H1 (cell line): ENCODE measurements at regions not wholly inside any gene's neighbourhood (a gene's known extent, or its start where the extent isn't known, plus 50 kb on each side); places are given as distances from the start of the nearest gene placed in this dataset.

Experiments
- CTCF ChIA-PET: fragments of 300-600 bp; sonication (Branson Sonifier 250); formaldehyde crosslinking; loops from one replicate; lab custom pipeline; 2021; ENCODE audit not compliant: partially characterized antibody; lab: Charles Lee
- POLR2A ChIA-PET: fragments of 300-600 bp; sonication (Branson Sonifier 250); formaldehyde crosslinking; loops from one replicate; lab custom pipeline; 2021; ENCODE audit warnings: inconsistent platforms; ENCODE audit not compliant: partially characterized antibody; lab: Charles Lee
- DNase-seq, 2 experiments: peaks; one replicate each; pipeline versions ENCODE4 v3.0.0 to v3.0.0-alpha.2; 2010 to 2022; ENCODE audit warnings: low spot score in 2 of 2, low read depth in 1 of 2, mixed read lengths in 1 of 2
- FAIRE-seq: peaks from 2 replicates; lab custom pipeline; 2011; peaks lifted over from hg19 to GRCh38; lab: Jason Lieb, UNC
- H2AFZ ChIP-seq: 2 replicates; pipeline ENCODE4 v1.8.1; 2012; ENCODE audit warnings: low read length, inconsistent platforms
- H2AK5ac ChIP-seq: 2 replicates; pipeline ENCODE4 v1.6.1; 2013; ENCODE audit warnings: low read depth, low read length
- H2BK120ac ChIP-seq: replicated peaks from 2 replicates; pipeline ENCODE3; 2013; ENCODE audit warnings: low read depth, low read length, inconsistent platforms
- H2BK12ac ChIP-seq: 2 replicates; pipeline ENCODE4 v1.6.1; 2013; ENCODE audit warnings: low read depth, low read length
- H2BK15ac ChIP-seq: 2 replicates; pipeline ENCODE4 v1.6.1; 2013; ENCODE audit warnings: low read length
- H2BK20ac ChIP-seq: 2 replicates; pipeline ENCODE4 v1.6.1; 2013; ENCODE audit warnings: low read length
- H2BK5ac ChIP-seq: 2 replicates; pipeline ENCODE4 v1.6.1; 2013; ENCODE audit warnings: low read depth, low read length
- H3K14ac ChIP-seq: 2 replicates; pipeline ENCODE4 v1.6.1; 2013; ENCODE audit warnings: inconsistent platforms; ENCODE audit not compliant: insufficient read length
- H3K18ac ChIP-seq: 2 replicates; pipeline ENCODE4 v1.6.1; 2013; ENCODE audit warnings: low read length; ENCODE audit errors: extremely low read depth
- H3K23ac ChIP-seq: 2 replicates; pipeline ENCODE4 v1.6.1; 2013; ENCODE audit warnings: inconsistent platforms; ENCODE audit not compliant: insufficient read length
- H3K23me2 ChIP-seq: 2 replicates; pipeline ENCODE4 v1.6.1; 2013; ENCODE audit warnings: low read depth, low read length
- H3K27ac ChIP-seq: 2 replicates; pipeline ENCODE4 v1.6.1; 2011; ENCODE audit warnings: low read depth, low read length, inconsistent platforms
- H3K27me3 ChIP-seq, 4 experiments: replicated peaks in 1 of 4; 1 replicate in 1 of 4; 2 replicates in 3 of 4; pipeline versions ENCODE4 v1.6.1 to v1.8.1; 2011 to 2013; ENCODE audit warnings: low read length in 3 of 4, mild to moderate bottlenecking in 3 of 4, inconsistent platforms in 2 of 4, mixed read lengths in 2 of 4, moderate library complexity in 1 of 4; ENCODE audit not compliant: control insufficient read depth in 3 of 4, insufficient read depth in 3 of 4; ENCODE audit errors: extremely low read depth in 1 of 4
- H3K36me3 ChIP-seq, 4 experiments: 2 replicates each; pipeline versions ENCODE4 v1.6.1 to v1.8.1; 2011 to 2013; ENCODE audit warnings: mild to moderate bottlenecking in 4 of 4, low read length in 3 of 4, moderate library complexity in 2 of 4, control low read depth in 1 of 4, inconsistent platforms in 1 of 4; ENCODE audit not compliant: insufficient read depth in 4 of 4, control insufficient read depth in 2 of 4
- H3K4ac ChIP-seq: replicated peaks from 2 replicates; pipeline ENCODE3; 2013; ENCODE audit warnings: low read length, low read depth, mixed read lengths, inconsistent platforms; ENCODE audit not compliant: insufficient read length
- H3K4me1 ChIP-seq, 4 experiments: replicated peaks in 1 of 4; 1 replicate in 1 of 4; 2 replicates in 3 of 4; pipeline versions ENCODE4 v1.6.1 to v1.8.1; 2011 to 2013; ENCODE audit warnings: low read length in 3 of 4, inconsistent platforms in 2 of 4, mixed read lengths in 1 of 4; ENCODE audit not compliant: insufficient read depth in 4 of 4, control insufficient read depth in 3 of 4
- H3K4me2 ChIP-seq, 2 experiments: 2 replicates each; pipeline versions ENCODE4 v1.6.1 to v1.8.1; 2011 to 2013; ENCODE audit warnings: low read depth in 2 of 2, low read length in 2 of 2, control low read depth in 1 of 2, inconsistent platforms in 1 of 2, mild to moderate bottlenecking in 1 of 2; ENCODE audit not compliant: insufficient read depth in 1 of 2
- H3K4me3 ChIP-seq, 4 experiments: fragments of 200-600, 300-600 bp in 1 of 4; sonication (generic), shearing (Covaris generic), sonication (Bioruptor Twin) in 1 of 4; 2 replicates each; pipeline versions ENCODE4 v1.5.1 to v1.8.1; 2011 to 2016; ENCODE audit warnings: low read length in 4 of 4, low read depth in 3 of 4, control low read depth in 2 of 4, inconsistent platforms in 2 of 4, mild to moderate bottlenecking in 2 of 4, mixed read lengths in 1 of 4, moderate library complexity in 1 of 4; ENCODE audit not compliant: insufficient read depth in 2 of 4; ENCODE audit errors: extremely low read depth in 1 of 4
- H3K56ac ChIP-seq: replicated peaks from 2 replicates; pipeline ENCODE3; 2013; ENCODE audit warnings: low read depth, mild to moderate bottlenecking, mixed read lengths, low read length, inconsistent platforms; ENCODE audit not compliant: insufficient read length
- H3K79me1 ChIP-seq: 2 replicates; pipeline ENCODE4 v1.6.1; 2013; ENCODE audit warnings: low read depth, low read length, control low read depth
- H3K79me2 ChIP-seq, 2 experiments: 2 replicates each; pipeline versions ENCODE4 v1.6.1 to v1.8.1; 2012 to 2013; ENCODE audit warnings: low read length in 2 of 2, mild to moderate bottlenecking in 2 of 2, inconsistent platforms in 1 of 2; ENCODE audit not compliant: insufficient read depth in 2 of 2, control insufficient read depth in 1 of 2
- H3K9ac ChIP-seq, 4 experiments: replicated peaks in 1 of 4; 1 replicate in 1 of 4; 2 replicates in 3 of 4; pipeline versions ENCODE4 v1.6.1 to v1.8.1; 2011 to 2013; ENCODE audit warnings: low read depth in 3 of 4, low read length in 3 of 4, control low read depth in 2 of 4, mild to moderate bottlenecking in 2 of 4, moderate library complexity in 2 of 4, inconsistent platforms in 1 of 4; ENCODE audit errors: extremely low read depth in 1 of 4
- H3K9me3 ChIP-seq, 2 experiments: 2 replicates each; pipeline versions ENCODE4 v1.6.1 to v1.8.1; 2012 to 2013; ENCODE audit warnings: mild to moderate bottlenecking in 2 of 2, moderate library complexity in 2 of 2, control low read depth in 1 of 2, inconsistent platforms in 1 of 2, low read depth in 1 of 2, low read length in 1 of 2, mixed read lengths in 1 of 2; ENCODE audit not compliant: insufficient read depth in 2 of 2
- H4K20me1 ChIP-seq, 2 experiments: replicated peaks in 1 of 2; 2 replicates each; pipeline versions ENCODE3 to v1.8.1; 2011 to 2013; ENCODE audit warnings: inconsistent platforms in 2 of 2, low read length in 2 of 2, mild to moderate bottlenecking in 1 of 2; ENCODE audit not compliant: insufficient read depth in 2 of 2, control insufficient read depth in 1 of 2
- H4K5ac ChIP-seq: 2 replicates; pipeline ENCODE4 v1.6.1; 2013; ENCODE audit warnings: low read length, low read depth, mixed read lengths, inconsistent platforms; ENCODE audit not compliant: insufficient read length
- H4K8ac ChIP-seq: 2 replicates; pipeline ENCODE4 v1.8.0; 2013; ENCODE audit warnings: mild to moderate bottlenecking, moderate library complexity, low read length, inconsistent platforms; ENCODE audit not compliant: insufficient read depth; ENCODE audit errors: extremely low read depth
- H4K91ac ChIP-seq: replicated peaks from 2 replicates; pipeline ENCODE3; 2013; ENCODE audit warnings: low read length, mixed read lengths, inconsistent platforms; ENCODE audit not compliant: insufficient read length
- BCL11A ChIP-seq, 2 experiments: IDR thresholded peaks; one replicate each; pipeline ENCODE4 v1.6.1; 2011; ENCODE audit warnings: low read depth in 2 of 2, low read length in 2 of 2, mild to moderate bottlenecking in 2 of 2
- CTBP2 ChIP-seq: IDR thresholded peaks from 2 replicates; pipeline ENCODE4 v1.7.0; 2011; ENCODE audit warnings: borderline replicate concordance, mild to moderate bottlenecking, moderate library complexity, mixed read lengths, low read length; ENCODE audit not compliant: insufficient read depth, insufficient read length
- EP300 ChIP-seq, 2 experiments: IDR thresholded peaks; 1 replicate in 1 of 2; 2 replicates in 1 of 2; pipeline ENCODE4 v1.6.1; 2011 to 2012; ENCODE audit warnings: low read depth in 2 of 2, low read length in 2 of 2, mild to moderate bottlenecking in 2 of 2, borderline replicate concordance in 1 of 2, inconsistent platforms in 1 of 2, moderate library complexity in 1 of 2
- EZH2 ChIP-seq: fragments of 200-600 bp; sonication (generic); IDR thresholded peaks from 2 replicates; pipeline ENCODE4 v1.7.1; 2012; ENCODE audit warnings: low read depth, mild to moderate bottlenecking, moderate library complexity, low read length, inconsistent platforms; ENCODE audit not compliant: severe bottlenecking
- KDM4A ChIP-seq: IDR thresholded peaks from one replicate; pipeline ENCODE4 v1.7.1; 2012; ENCODE audit warnings: low read depth, mild to moderate bottlenecking, moderate library complexity, low read length, inconsistent platforms; ENCODE audit not compliant: severe bottlenecking
- PHF8 ChIP-seq: fragments of 200-600 bp; sonication (generic); conservative IDR thresholded peaks from 2 replicates; pipeline ENCODE4 v1.7.1; 2012; ENCODE audit warnings: low read depth, mild to moderate bottlenecking, inconsistent platforms, low read length, moderate library complexity
- SAP30 ChIP-seq: fragments of 300-600 bp; sonication (generic); IDR thresholded peaks from 2 replicates; pipeline ENCODE4 v1.7.1; 2012; ENCODE audit warnings: low read length, moderate library complexity, mild to moderate bottlenecking, inconsistent platforms; ENCODE audit not compliant: insufficient read depth, insufficient replicate concordance
- SRF ChIP-seq: IDR thresholded peaks from 2 replicates; pipeline ENCODE4 v1.6.1; 2011; ENCODE audit warnings: mild to moderate bottlenecking, low read depth, low read length, moderate library complexity
- TAF7 ChIP-seq: optimal IDR thresholded peaks from 2 replicates; pipeline ENCODE3; 2011; ENCODE audit warnings: low read depth, mild to moderate bottlenecking, inconsistent platforms, low read length, moderate library complexity, borderline replicate concordance
- TBP ChIP-seq: IDR thresholded peaks from 2 replicates; pipeline ENCODE4 v1.6.1; 2011; ENCODE audit warnings: low read depth, low read length, improper control_type of control experiment
- WGBS, 2 experiments: shearing (Covaris generic) in 1 of 2; methylation state at CpG; one replicate each; pipeline versions ENCODE4 v1.1.6 to v1.1.7; 2013 to 2015; ENCODE audit warnings: low lambda C conversion rate in 2 of 2, mixed read lengths in 2 of 2, inconsistent platforms in 1 of 2, low coverage in 1 of 2, missing lambda C conversion rate in 1 of 2; ENCODE audit not compliant: insufficient replicate concordance in 2 of 2, insufficient coverage in 1 of 2, insufficient read length in 1 of 2; ENCODE audit errors: extremely low coverage in 1 of 2, missing lambda C conversion rate in 1 of 2; 5-methylcytosine and 5-hydroxymethylcytosine counted together
- TF ChIP-seq, protein P1 (sequence below): IDR thresholded peaks from 2 replicates; pipeline ENCODE4 v1.6.1; 2012; ENCODE audit warnings: inconsistent platforms

DNA sequence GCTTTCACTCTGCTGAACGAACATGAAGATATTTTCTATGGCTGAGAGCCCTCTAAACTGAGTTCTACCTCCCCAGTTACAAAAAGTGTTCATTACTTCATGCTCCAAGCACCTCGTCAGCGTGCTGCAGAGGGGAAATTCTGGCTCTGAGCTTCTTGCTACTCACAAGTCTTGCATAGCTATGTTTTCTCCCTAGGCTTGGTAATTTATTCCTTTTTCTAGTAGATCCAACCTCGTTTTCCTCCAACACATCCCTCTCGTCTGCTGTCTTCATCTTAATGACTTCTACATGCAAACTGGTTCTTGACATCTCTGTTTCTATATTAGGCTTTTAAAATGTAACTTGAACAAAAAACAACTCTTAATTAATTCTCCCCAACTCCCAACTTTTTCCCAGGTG lies 1034.5 kb downstream of the REEP3 start:
- H3K36me3 ChIP-seq, result no peaks in the 10 kb centered on the region
- H3K79me1 ChIP-seq, result no peaks in the 10 kb centered on the region
- no peak overlapping the region for H2AFZ ChIP-seq
- H3K4ac ChIP-seq, result no peak overlapping the region
- no peak overlapping the region for H2BK120ac ChIP-seq
- no peak overlapping the region for H3K4me2 ChIP-seq
- H2BK5ac ChIP-seq, result no peak overlapping the region
- no peak overlapping the region for H4K5ac ChIP-seq
- 89% methylated on average over 5 of the region's 5 CpGs; no CpG with 5 or more reads in 1 of the 2 experiments for WGBS, 2 experiments
- POLR2A ChIA-PET, result no interaction called here
- no peaks in the 10 kb centered on the region for H3K23me2 ChIP-seq
- CTCF ChIA-PET, result no interaction called here
- H3K56ac ChIP-seq, result no peak overlapping the region
- no peak overlapping the region for H2AK5ac ChIP-seq
- no peak overlapping the region for H3K9ac ChIP-seq
- H3K27ac ChIP-seq, result no peak overlapping the region
- no peaks in the 10 kb centered on the region for H4K20me1 ChIP-seq
- DNase-seq, result no peak
- H3K4me1 ChIP-seq, result no peaks in the 10 kb centered on the region; a peak in 1 of 7 replicates
- H3K9me3 ChIP-seq, result no peaks in the 10 kb centered on the region
- H3K4me3 ChIP-seq, result no peak overlapping the region
- no peak overlapping the region for H2BK15ac ChIP-seq
- no peak overlapping the region for H4K8ac ChIP-seq
- no peak overlapping the region for H2BK12ac ChIP-seq
- H2BK20ac ChIP-seq, result no peak overlapping the region
- H3K23ac ChIP-seq, result no peak overlapping the region
- H3K79me2 ChIP-seq, result no peaks in the 10 kb centered on the region
- no peak for FAIRE-seq
- no peak overlapping the region for H3K18ac ChIP-seq
- H3K14ac ChIP-seq, result no peak overlapping the region
- H4K91ac ChIP-seq, result no peak overlapping the region
- H3K27me3 ChIP-seq, result no peaks in the 10 kb centered on the region
- TF ChIP-seq CTBP2, result no peak
- TF ChIP-seq EZH2, result no peak
- no peak for TF ChIP-seq PHF8
- TF ChIP-seq SAP30, result no peak
- no peak for TF ChIP-seq EP300 (IDR thresholded peaks at IDR 0.05; ENCODE audit: borderline replicate concordance in 1 of 2, low read depth in 2 of 2, low read length in 2 of 2)
- no peak for TF ChIP-seq TAF7
- no peak for TF ChIP-seq KDM4A
- TF ChIP-seq SRF, result no peak
- TF ChIP-seq, protein P1, sequence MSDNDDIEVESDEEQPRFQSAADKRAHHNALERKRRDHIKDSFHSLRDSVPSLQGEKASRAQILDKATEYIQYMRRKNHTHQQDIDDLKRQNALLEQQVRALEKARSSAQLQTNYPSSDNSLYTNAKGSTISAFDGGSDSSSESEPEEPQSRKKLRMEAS, result no peak
- no peak for TF ChIP-seq TBP
- TF ChIP-seq BCL11A (IDR thresholded peaks at IDR 0.05; ENCODE audit: low read depth in 2 of 2, low read length in 2 of 2), result no peak
